Activated CD4-positive, alpha-beta T cell treated with anti-CD3 and anti-CD28 coated beads for 36 hours (primary cell): ENCODE measurements at regions not wholly inside any gene's neighbourhood (a gene's known extent, or its start where the extent isn't known, plus 50 kb on each side); places are given as distances from the start of the nearest gene placed in this dataset.
"Not testable (repeated sequence)": the region's sequence is repeated elsewhere in the genome, so short reads cannot be mapped to it uniquely, and the experiment has no call there.

Experiments used
- ATAC-seq: fragments of 200-7000 bp; cut with Tn5 transposase; one replicate; pipeline ENCODE4 v1.10.0; 2021; ENCODE audit warnings: mild to moderate bottlenecking, moderate library complexity
- CTCF ChIA-PET: fragments of 350-600 bp; sonication (Branson Sonifier 250); formaldehyde crosslinking; loops from one replicate; lab custom pipeline; 2021; ENCODE audit warnings: antibody characterized with exemption; lab: Charles Lee
- POLR2A ChIA-PET: fragments of 350-600 bp; sonication (Branson Sonifier 250); formaldehyde crosslinking; loops from one replicate; lab custom pipeline; 2021; ENCODE audit warnings: antibody characterized with exemption, inconsistent platforms; lab: Charles Lee
- DNase-seq: peaks from one replicate; pipeline ENCODE4 v3.0.0-alpha.2; 2020
- H3K27ac Mint-ChIP-seq: one replicate; pipeline ENCODE4 v1.8.0; 2021; ENCODE audit warnings: mixed read lengths
- H3K27me3 Mint-ChIP-seq: one replicate; pipeline ENCODE4 v1.8.0; 2021; ENCODE audit warnings: mixed read lengths
- H3K36me3 Mint-ChIP-seq: one replicate; pipeline ENCODE4 v1.8.0; 2021; ENCODE audit warnings: low read depth, mixed read lengths
- H3K4me1 Mint-ChIP-seq: one replicate; pipeline ENCODE4 v1.8.0; 2021; ENCODE audit warnings: mixed read lengths
- H3K4me3 Mint-ChIP-seq: one replicate; pipeline ENCODE4 v1.8.0; 2021; ENCODE audit warnings: mild to moderate bottlenecking, moderate library complexity, mixed read lengths
- H3K9me3 Mint-ChIP-seq: one replicate; pipeline ENCODE4 v1.8.0; 2021; ENCODE audit warnings: low read depth, mixed read lengths
- intact Hi-C, 2 experiments: fragments of 100-400 bp; cut with DNase I in 1 of 2; cut with micrococcal nuclease in 1 of 2; formaldehyde crosslinking; loops; one replicate each; pipeline versions ENCODE4 v1.14.2 to v1.15.1; 2022 to 2024; cut with DNase I, micrococcal nuclease

- no peaks in the 10 kb centered on the region for H3K27me3 Mint-ChIP-seq
- POLR2A ChIA-PET = interaction anchor here (0.6 kb wide), 1 partner anchor 49 kb away, joined by 3 read pairs; no protein-coding TSS in a partner anchor
- no peaks in the 10 kb centered on the region for H3K4me1 Mint-ChIP-seq
- H3K9me3 Mint-ChIP-seq = no peaks in the 10 kb centered on the region
- H3K36me3 Mint-ChIP-seq = no peaks in the 10 kb centered on the region
- H3K27ac Mint-ChIP-seq = no peak overlapping the region
- ATAC-seq = no peak
- CTCF ChIA-PET = no interaction called here
- H3K4me3 Mint-ChIP-seq = no peak overlapping the region
- intact Hi-C loops = no loop called here
- DNase-seq = no peak
Measured at GRCh38 chr4:158350161-158350560, 139.9 kb downstream of the TMEM144 start.

- intact Hi-C loops = no loop called here
- Mint-ChIP-seq H3K9me3 (peaks cover 3% of the 10 kb centered on the region), H3K36me3 (no peaks in the 10 kb centered on the region), H3K27ac (no peak overlapping the region), H3K4me3 (no peak overlapping the region), H3K4me1 (no peaks in the 10 kb centered on the region), H3K27me3 (peaks cover 3% of the 10 kb centered on the region)
- ChIA-PET POLR2A (no interaction called here), CTCF (interaction anchor here (0.6 kb wide), 1 partner anchor 98 kb away, joined by 3 read pairs; no protein-coding TSS in a partner anchor)
- no peak for DNase-seq
- ATAC-seq = no peak
Measured at GRCh38 chr4:158353541-158354304, 143.4 kb downstream of the TMEM144 start.

- Mint-ChIP-seq H3K4me3 (no peak overlapping the region), H3K9me3 (peaks cover 3% of the 10 kb centered on the region), H3K36me3 (no peaks in the 10 kb centered on the region), H3K4me1 (no peaks in the 10 kb centered on the region), H3K27me3 (peaks cover 3% of the 10 kb centered on the region), H3K27ac (no peak overlapping the region)
- POLR2A ChIA-PET = no interaction called here
- intact Hi-C loops = no loop called here
- no peak for ATAC-seq
- DNase-seq = no peak
- CTCF ChIA-PET = interaction anchor here (1.1 kb wide), 1 partner anchor 13 kb away, joined by 7 read pairs; no protein-coding TSS in a partner anchor
Measured at GRCh38 chr4:158356301-158356700, 146.0 kb downstream of the TMEM144 start.

GRCh38 chr4:158367932-158368441, 153.7 kb upstream of the RXFP1 start:
- H3K27me3 Mint-ChIP-seq, H3K4me3 Mint-ChIP-seq, CTCF ChIA-PET, H3K27ac Mint-ChIP-seq, H3K36me3 Mint-ChIP-seq, ATAC-seq, H3K4me1 Mint-ChIP-seq, POLR2A ChIA-PET, DNase-seq, intact Hi-C loops: not testable (repeated sequence)
- peaks cover 17% of the 10 kb centered on the region for H3K9me3 Mint-ChIP-seq

GRCh38 chr4:158371158-158371557, 150.5 kb upstream of the RXFP1 start:
- ChIA-PET CTCF (no interaction called here), POLR2A (no interaction called here)
- no peak for DNase-seq
- Mint-ChIP-seq H3K9me3 (peaks cover 7% of the 10 kb centered on the region), H3K36me3 (no peaks in the 10 kb centered on the region), H3K4me1 (no peaks in the 10 kb centered on the region), H3K4me3 (no peak overlapping the region), H3K27me3 (peaks cover 2% of the 10 kb centered on the region), H3K27ac (no peak overlapping the region)
- intact Hi-C loops = no loop called here
- no peak for ATAC-seq

GRCh38 chr4:158374318-158374717, 147.4 kb upstream of the RXFP1 start:
- no peaks in the 10 kb centered on the region for H3K9me3 Mint-ChIP-seq
- ChIA-PET CTCF (no interaction called here), POLR2A (no interaction called here)
- ATAC-seq (no peak), DNase-seq (no peak)
- H3K27me3 Mint-ChIP-seq = peaks cover 4% of the 10 kb centered on the region
- intact Hi-C loops = no loop called here
- H3K36me3 Mint-ChIP-seq = no peaks in the 10 kb centered on the region
- H3K4me3 Mint-ChIP-seq = no peak overlapping the region
- no peaks in the 10 kb centered on the region for H3K4me1 Mint-ChIP-seq
- H3K27ac Mint-ChIP-seq = no peak overlapping the region

- peaks cover 6% of the 10 kb centered on the region for H3K27me3 Mint-ChIP-seq
- ChIA-PET CTCF (no interaction called here), POLR2A (no interaction called here)
- ATAC-seq (no peak), DNase-seq (no peak)
- intact Hi-C loops = no loop called here
- no peaks in the 10 kb centered on the region for H3K36me3 Mint-ChIP-seq
- H3K27ac Mint-ChIP-seq = no peak overlapping the region
- no peaks in the 10 kb centered on the region for H3K9me3 Mint-ChIP-seq
- no peak overlapping the region for H3K4me3 Mint-ChIP-seq
- no peaks in the 10 kb centered on the region for H3K4me1 Mint-ChIP-seq
Measured at GRCh38 chr4:158376106-158376840, 145.4 kb upstream of the RXFP1 start.

GRCh38 chr4:158384414-158384813, 137.3 kb upstream of the RXFP1 start:
- ChIA-PET CTCF (no interaction called here), POLR2A (no interaction called here)
- Mint-ChIP-seq H3K27ac (no peak overlapping the region), H3K9me3 (no peaks in the 10 kb centered on the region), H3K27me3 (peaks cover 2% of the 10 kb centered on the region), H3K36me3 (no peaks in the 10 kb centered on the region), H3K4me3 (no peak overlapping the region), H3K4me1 (no peaks in the 10 kb centered on the region)
- ATAC-seq (no peak), DNase-seq (no peak)
- intact Hi-C loops = no loop called here

- H3K27me3 Mint-ChIP-seq = peaks cover 2% of the 10 kb centered on the region
- H3K4me3 Mint-ChIP-seq = no peak overlapping the region
- no peak for DNase-seq
- no peaks in the 10 kb centered on the region for H3K4me1 Mint-ChIP-seq
- H3K27ac Mint-ChIP-seq = no peak overlapping the region
- no peak for ATAC-seq
- H3K9me3 Mint-ChIP-seq = peaks cover 2% of the 10 kb centered on the region
- ChIA-PET POLR2A (no interaction called here), CTCF (no interaction called here)
- intact Hi-C loops = no loop called here
- no peaks in the 10 kb centered on the region for H3K36me3 Mint-ChIP-seq
Measured at GRCh38 chr4:158395343-158395742, 126.3 kb upstream of the RXFP1 start.

GRCh38 chr4:158395889-158396288, 125.8 kb upstream of the RXFP1 start:
- no peaks in the 10 kb centered on the region for H3K36me3 Mint-ChIP-seq
- H3K27ac Mint-ChIP-seq = no peak overlapping the region
- ChIA-PET CTCF (no interaction called here), POLR2A (no interaction called here)
- intact Hi-C loops = no loop called here
- H3K27me3 Mint-ChIP-seq = peaks cover 2% of the 10 kb centered on the region
- no peaks in the 10 kb centered on the region for H3K4me1 Mint-ChIP-seq
- H3K9me3 Mint-ChIP-seq = peaks cover 2% of the 10 kb centered on the region
- no peak overlapping the region for H3K4me3 Mint-ChIP-seq
- DNase-seq (no peak), ATAC-seq (no peak)

- Mint-ChIP-seq H3K4me1 (no peaks in the 10 kb centered on the region), H3K27ac (no peak overlapping the region), H3K36me3 (no peaks in the 10 kb centered on the region), H3K27me3 (peaks cover 2% of the 10 kb centered on the region), H3K4me3 (no peak overlapping the region), H3K9me3 (peaks cover 2% of the 10 kb centered on the region)
- POLR2A ChIA-PET = no interaction called here
- intact Hi-C loops = no loop called here
- CTCF ChIA-PET = no interaction called here
- no peak for ATAC-seq
- no peak for DNase-seq
Measured at GRCh38 chr4:158397781-158398180, 123.9 kb upstream of the RXFP1 start.

- CTCF ChIA-PET, intact Hi-C loops: not testable (repeated sequence)
Measured at GRCh38 chr4:158407961-158408360, 113.7 kb upstream of the RXFP1 start.

More at GRCh38 chr4:158407961-158408360, 113.7 kb upstream of the RXFP1 start:
- H3K27me3 Mint-ChIP-seq, DNase-seq, H3K4me3 Mint-ChIP-seq, H3K36me3 Mint-ChIP-seq, POLR2A ChIA-PET, H3K27ac Mint-ChIP-seq, H3K4me1 Mint-ChIP-seq, ATAC-seq, H3K9me3 Mint-ChIP-seq: not testable (repeated sequence)
